HEK293T (cell line): ENCODE measurements at regions not wholly inside any gene's neighbourhood (a gene's known extent, or its start where the extent isn't known, plus 50 kb on each side); places are given as distances from the start of the nearest gene placed in this dataset.

Experiments used
- ARNT ChIP-seq: fragments of 450-650 bp; IDR thresholded peaks from 2 replicates; pipeline ENCODE4 v1.6.1; 2017; ENCODE audit warnings: mild to moderate bottlenecking
- L3MBTL2 ChIP-seq: fragments of 450-650 bp; conservative IDR thresholded peaks from 2 replicates; pipeline ENCODE4 v1.6.1; 2016; ENCODE audit warnings: mild to moderate bottlenecking
- SUZ12 ChIP-seq: fragments of 450-650 bp; IDR thresholded peaks from 2 replicates; pipeline ENCODE4 v1.6.1; 2016; ENCODE audit warnings: mild to moderate bottlenecking
- TARDBP ChIP-seq: fragments of 450-650 bp; IDR thresholded peaks from 2 replicates; pipeline ENCODE4 v1.6.1; 2016

DNA sequence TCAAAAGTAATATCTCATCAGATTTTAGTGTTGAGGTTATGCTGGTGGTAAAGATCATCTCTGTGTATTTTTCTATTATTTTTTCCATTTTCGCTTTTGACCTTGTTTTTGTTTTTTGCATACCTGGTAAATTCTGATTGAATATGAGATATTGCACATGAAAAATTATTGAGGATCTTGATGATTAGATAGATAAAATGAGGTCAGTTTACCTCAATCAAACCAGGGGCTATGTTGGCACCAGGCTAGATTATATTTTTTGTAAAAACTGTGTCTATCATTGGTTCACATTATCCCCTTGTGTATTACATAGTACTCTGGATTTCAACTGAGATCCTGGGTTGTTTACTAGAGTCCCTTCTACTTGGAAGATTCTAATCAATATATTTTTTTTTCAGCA, 774.9 kb upstream of the ZNF608 start:
- no peak for TF ChIP-seq TARDBP
- TF ChIP-seq L3MBTL2: no peak
- TF ChIP-seq ARNT: no peak
- TF ChIP-seq SUZ12: no peak
